Sigmoid colon (tissue), 4 donors: ENCODE measurements at regions not wholly inside any gene's neighbourhood (a gene's known extent, or its start where the extent isn't known, plus 50 kb on each side); places are given as distances from the start of the nearest gene placed in this dataset.

Source experiments
- EP300 ChIP-seq, 4 donors: sonication (generic); formaldehyde crosslinking; IDR thresholded peaks; one replicate each; pipeline ENCODE4 v1.6.1; 2017; ENCODE audit warnings: antibody characterized with exemption in 4 of 4
- POLR2A ChIP-seq, 2 donors: fragments of 450-650 bp; IDR thresholded peaks; one replicate each; pipeline ENCODE4 v1.6.1; 2016; ENCODE audit warnings: antibody characterized with exemption in 2 of 2, mild to moderate bottlenecking in 2 of 2, moderate library complexity in 2 of 2
- POLR2AphosphoS5 ChIP-seq, 4 donors: sonication (generic); formaldehyde crosslinking; IDR thresholded peaks; one replicate each; pipeline ENCODE4 v1.6.1; 2017; ENCODE audit warnings: antibody characterized with exemption in 4 of 4
- TF ChIP-seq, protein P1 (sequence below), 4 experiments: fragments of 450-650 bp in 3 of 4; fragments of 200-600 bp in 1 of 4; IDR thresholded peaks; one replicate each; pipeline ENCODE4 v1.5.1; 2016 to 2019; ENCODE audit warnings: antibody characterized with exemption in 4 of 4, mild to moderate bottlenecking in 3 of 4, moderate library complexity in 2 of 4

DNA sequence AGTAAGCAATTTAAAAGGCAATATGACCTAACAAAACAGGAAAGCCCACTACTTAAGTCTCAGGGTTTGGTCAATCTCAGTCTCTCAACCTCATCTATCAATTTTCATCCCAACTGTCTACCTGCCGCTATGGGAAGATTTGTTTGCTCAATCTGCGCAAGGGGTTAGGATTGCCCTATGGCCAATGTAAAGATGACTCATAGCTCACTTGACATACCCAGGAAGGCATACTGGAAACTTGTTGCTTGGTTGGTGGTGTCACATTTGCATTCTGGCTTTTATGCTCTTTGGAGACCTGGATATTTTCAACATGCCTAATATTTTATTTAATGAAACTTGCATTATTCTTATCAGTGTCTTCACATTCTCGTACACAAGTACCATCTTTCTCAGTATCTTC, 78.1 kb upstream of the TMEM196 start:
- TF ChIP-seq, protein P1, sequence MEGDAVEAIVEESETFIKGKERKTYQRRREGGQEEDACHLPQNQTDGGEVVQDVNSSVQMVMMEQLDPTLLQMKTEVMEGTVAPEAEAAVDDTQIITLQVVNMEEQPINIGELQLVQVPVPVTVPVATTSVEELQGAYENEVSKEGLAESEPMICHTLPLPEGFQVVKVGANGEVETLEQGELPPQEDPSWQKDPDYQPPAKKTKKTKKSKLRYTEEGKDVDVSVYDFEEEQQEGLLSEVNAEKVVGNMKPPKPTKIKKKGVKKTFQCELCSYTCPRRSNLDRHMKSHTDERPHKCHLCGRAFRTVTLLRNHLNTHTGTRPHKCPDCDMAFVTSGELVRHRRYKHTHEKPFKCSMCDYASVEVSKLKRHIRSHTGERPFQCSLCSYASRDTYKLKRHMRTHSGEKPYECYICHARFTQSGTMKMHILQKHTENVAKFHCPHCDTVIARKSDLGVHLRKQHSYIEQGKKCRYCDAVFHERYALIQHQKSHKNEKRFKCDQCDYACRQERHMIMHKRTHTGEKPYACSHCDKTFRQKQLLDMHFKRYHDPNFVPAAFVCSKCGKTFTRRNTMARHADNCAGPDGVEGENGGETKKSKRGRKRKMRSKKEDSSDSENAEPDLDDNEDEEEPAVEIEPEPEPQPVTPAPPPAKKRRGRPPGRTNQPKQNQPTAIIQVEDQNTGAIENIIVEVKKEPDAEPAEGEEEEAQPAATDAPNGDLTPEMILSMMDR (IDR thresholded peaks at IDR 0.05): no peak
- TF ChIP-seq POLR2A (IDR thresholded peaks at IDR 0.05) (no peak), POLR2AphosphoS5 (IDR thresholded peaks at IDR 0.05) (no peak), EP300 (IDR thresholded peaks at IDR 0.05) (no peak)
